ENCODE measurements at regions not wholly inside any gene's neighbourhood (a gene's known extent, or its start where the extent isn't known, plus 50 kb on each side); places are given as distances from the start of the nearest gene placed in this dataset.

GRCh38 chr5:28557114-28557513, 1518.7 kb upstream of the CDH9 start:
- DNase-seq (ENCODE audit: low read depth), result no peak
- TF ChIP-seq CTCF (IDR thresholded peaks at IDR 0.05; ENCODE audit: insufficient read depth, low read length), result no peak
- no peak overlapping the region for H3K4me3 ChIP-seq (ENCODE audit: low read depth, low read length)

GRCh38 chr5:28549588-28549987, 1511.2 kb upstream of the CDH9 start:
- no peak overlapping the region for H3K4me3 ChIP-seq (ENCODE audit: low read depth, low read length)
- no peak for DNase-seq (ENCODE audit: low read depth)
- TF ChIP-seq CTCF (IDR thresholded peaks at IDR 0.05; ENCODE audit: insufficient read depth, low read length), result no peak

GRCh38 chr5:28548856-28549255, 1510.5 kb upstream of the CDH9 start:
- TF ChIP-seq CTCF (IDR thresholded peaks at IDR 0.05; ENCODE audit: insufficient read depth, low read length), result no peak
- DNase-seq (ENCODE audit: low read depth), result no peak
- H3K4me3 ChIP-seq (ENCODE audit: low read depth, low read length), result no peak overlapping the region

- no peak overlapping the region for H3K4me3 ChIP-seq (ENCODE audit: low read depth, low read length)
- TF ChIP-seq CTCF (IDR thresholded peaks at IDR 0.05; ENCODE audit: insufficient read depth, low read length), result no peak
- no peak for DNase-seq (ENCODE audit: low read depth)
Measured at GRCh38 chr5:28544501-28544900, 1506.1 kb upstream of the CDH9 start.

- TF ChIP-seq CTCF (IDR thresholded peaks at IDR 0.05; ENCODE audit: insufficient read depth, low read length), result no peak
- no peak for DNase-seq (ENCODE audit: low read depth)
- no peak overlapping the region for H3K4me3 ChIP-seq (ENCODE audit: low read depth, low read length)
Measured at GRCh38 chr5:28543473-28544098, 1505.2 kb upstream of the CDH9 start.

GRCh38 chr5:28542987-28543386, 1504.6 kb upstream of the CDH9 start:
- H3K4me3 ChIP-seq (ENCODE audit: low read depth, low read length), result no peak overlapping the region
- peak; percentile 52 for DNase-seq (ENCODE audit: low read depth)
- no peak for TF ChIP-seq CTCF (IDR thresholded peaks at IDR 0.05; ENCODE audit: insufficient read depth, low read length)
